Transverse colon (tissue), 3 donors: ENCODE measurements at regions not wholly inside any gene's neighbourhood (a gene's known extent, or its start where the extent isn't known, plus 50 kb on each side); places are given as distances from the start of the nearest gene placed in this dataset.

ENCODE experiments used
- CTCF ChIP-seq, 5 experiments: fragments of 200-600 bp in 3 of 5; fragments of 450-650 bp in 2 of 5; sonication (generic) in 3 of 5; IDR thresholded peaks; 1 replicate in 2 of 5; 2 replicates in 3 of 5; pipeline ENCODE4 v1.5.1; 2016 to 2017; ENCODE audit warnings: antibody characterized with exemption in 5 of 5, inconsistent platforms in 3 of 5, mild to moderate bottlenecking in 2 of 5, moderate library complexity in 1 of 5
- EP300 ChIP-seq: sonication (generic); formaldehyde crosslinking; IDR thresholded peaks from one replicate; pipeline ENCODE4 v1.6.1; 2017; ENCODE audit warnings: antibody characterized with exemption, low read depth
- POLR2A ChIP-seq: fragments of 450-650 bp; IDR thresholded peaks from one replicate; pipeline ENCODE4 v1.6.1; 2016; ENCODE audit warnings: antibody characterized with exemption, mild to moderate bottlenecking, moderate library complexity

DNA sequence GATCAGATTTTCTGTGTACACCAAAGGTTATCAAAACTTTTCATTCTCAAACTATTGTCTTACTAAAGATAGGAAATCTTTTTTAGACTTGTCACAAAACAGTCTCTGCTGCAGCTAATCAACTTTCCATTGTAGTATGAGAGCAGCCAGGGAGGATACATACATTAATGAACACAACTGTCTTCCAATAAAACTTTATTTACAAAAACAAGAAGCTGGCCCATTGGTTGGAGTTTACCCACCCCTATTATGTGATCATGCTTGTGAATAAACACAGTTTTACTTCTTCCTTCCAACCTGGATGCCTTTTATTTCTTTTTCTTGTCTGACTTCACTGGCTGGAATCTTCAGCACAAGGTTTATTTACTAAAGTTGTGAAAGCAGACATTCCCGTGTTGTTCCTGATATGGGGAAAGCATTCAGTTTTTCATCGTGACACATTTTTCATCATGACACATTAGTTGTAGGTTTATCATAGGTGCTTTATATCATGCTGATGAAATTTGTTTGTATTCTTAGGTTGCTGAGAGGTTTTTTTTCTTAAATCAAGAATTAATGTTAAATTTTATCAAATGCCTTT lies 98.5 kb upstream of the CDK13 start:
- TF ChIP-seq CTCF (IDR thresholded peaks at IDR 0.05) (no peak), EP300 (no peak), POLR2A (no peak)
